GM12878 (cell line): ENCODE measurements at regions not wholly inside any gene's neighbourhood (a gene's known extent, or its start where the extent isn't known, plus 50 kb on each side); places are given as distances from the start of the nearest gene placed in this dataset.

Experiments
- ASH2L ChIP-seq: fragments of 300-600, 200-600 bp; sonication (generic); IDR thresholded peaks from 2 replicates; pipeline ENCODE4 v1.6.1; 2017; ENCODE audit warnings: low read depth, mild to moderate bottlenecking, borderline replicate concordance
- BACH1 ChIP-seq: fragments of 450-650 bp; IDR thresholded peaks from 2 replicates; pipeline ENCODE4 v1.6.1; 2017; ENCODE audit warnings: mild to moderate bottlenecking, borderline replicate concordance
- CREB1 ChIP-seq: IDR thresholded peaks from 2 replicates; pipeline ENCODE4 v1.6.1; 2012; ENCODE audit warnings: low read depth, mild to moderate bottlenecking, inconsistent platforms
- CREM ChIP-seq: IDR thresholded peaks from 2 replicates; pipeline ENCODE4 v1.6.1; 2014; ENCODE audit warnings: antibody characterized with exemption, low read depth
- EED ChIP-seq: sonication (generic); IDR thresholded peaks from 2 replicates; pipeline ENCODE4 v1.6.1; 2016; ENCODE audit warnings: antibody characterized with exemption, low read depth
- HCFC1 ChIP-seq: fragments of 150-350 bp; IDR thresholded peaks from 2 replicates; pipeline ENCODE4 v1.6.1; 2014; ENCODE audit warnings: low read length
- HDAC2 ChIP-seq: fragments of 200-600 bp; sonication (generic); IDR thresholded peaks from 2 replicates; pipeline ENCODE4 v1.6.1; 2017
- IKZF1 ChIP-seq: fragments of 450-650 bp; conservative IDR thresholded peaks from 2 replicates; pipeline ENCODE4 v1.6.1; 2017; ENCODE audit warnings: antibody characterized with exemption, mild to moderate bottlenecking
- JUND ChIP-seq: IDR thresholded peaks from 2 replicates; pipeline ENCODE4 v1.6.1; 2012; ENCODE audit warnings: low read depth, mild to moderate bottlenecking, low read length, improper control_type of control experiment, moderate library complexity
- MYB ChIP-seq: fragments of 150-350 bp; IDR thresholded peaks from 2 replicates; pipeline ENCODE4 v1.6.1; 2014; ENCODE audit warnings: mild to moderate bottlenecking, low read depth, low read length, borderline replicate concordance
- NFXL1 ChIP-seq: fragments of 450-650 bp; IDR thresholded peaks from 2 replicates; pipeline ENCODE4 v1.6.1; 2017; ENCODE audit warnings: antibody characterized with exemption, mild to moderate bottlenecking, borderline replicate concordance
- NR2C1 ChIP-seq: fragments of 450-650 bp; IDR thresholded peaks from 2 replicates; pipeline ENCODE4 v1.6.1; 2017; ENCODE audit warnings: antibody characterized with exemption, mild to moderate bottlenecking, moderate library complexity
- SMAD1 ChIP-seq: fragments of 450-650 bp; IDR thresholded peaks from 2 replicates; pipeline ENCODE4 v1.6.1; 2018; ENCODE audit warnings: mild to moderate bottlenecking, low read depth; ENCODE audit not compliant: partially characterized antibody
- TCF3 ChIP-seq: IDR thresholded peaks from 2 replicates; pipeline ENCODE4 v1.6.1; 2012; ENCODE audit warnings: low read depth, mild to moderate bottlenecking, low read length, borderline replicate concordance; ENCODE audit not compliant: insufficient read depth
- ZNF274 ChIP-seq: IDR thresholded peaks from one replicate; pipeline ENCODE4 v1.8.0; 2011; ENCODE audit not compliant: insufficient read length, insufficient read depth
- ZNF622 ChIP-seq: fragments of 450-650 bp; IDR thresholded peaks from 2 replicates; pipeline ENCODE4 v1.6.1; 2017; ENCODE audit warnings: mild to moderate bottlenecking, inconsistent platforms
- ZSCAN29 ChIP-seq: fragments of 450-650 bp; IDR thresholded peaks from 2 replicates; pipeline ENCODE4 v1.6.1; 2017; ENCODE audit warnings: mild to moderate bottlenecking, moderate library complexity
- TF ChIP-seq, protein P1 (sequence below): fragments of 450-650 bp; IDR thresholded peaks from 2 replicates; pipeline ENCODE4 v1.6.1; 2017; ENCODE audit warnings: low read depth, mild to moderate bottlenecking, moderate library complexity
- TF ChIP-seq, protein P2 (sequence below): fragments of 450-650 bp; IDR thresholded peaks from 2 replicates; pipeline ENCODE4 v1.6.1; 2018; ENCODE audit warnings: mild to moderate bottlenecking, low read depth, moderate library complexity; ENCODE audit not compliant: partially characterized antibody
- TF ChIP-seq, protein P3 (sequence below): fragments of 450-650 bp; IDR thresholded peaks from 2 replicates; pipeline ENCODE4 v1.6.1; 2017; ENCODE audit warnings: mild to moderate bottlenecking, moderate library complexity
- TF ChIP-seq, protein P4 (sequence below): IDR thresholded peaks from 2 replicates; pipeline ENCODE4 v1.6.1; 2011; ENCODE audit warnings: mild to moderate bottlenecking, low read depth, low read length, moderate library complexity; ENCODE audit not compliant: insufficient replicate concordance

DNA sequence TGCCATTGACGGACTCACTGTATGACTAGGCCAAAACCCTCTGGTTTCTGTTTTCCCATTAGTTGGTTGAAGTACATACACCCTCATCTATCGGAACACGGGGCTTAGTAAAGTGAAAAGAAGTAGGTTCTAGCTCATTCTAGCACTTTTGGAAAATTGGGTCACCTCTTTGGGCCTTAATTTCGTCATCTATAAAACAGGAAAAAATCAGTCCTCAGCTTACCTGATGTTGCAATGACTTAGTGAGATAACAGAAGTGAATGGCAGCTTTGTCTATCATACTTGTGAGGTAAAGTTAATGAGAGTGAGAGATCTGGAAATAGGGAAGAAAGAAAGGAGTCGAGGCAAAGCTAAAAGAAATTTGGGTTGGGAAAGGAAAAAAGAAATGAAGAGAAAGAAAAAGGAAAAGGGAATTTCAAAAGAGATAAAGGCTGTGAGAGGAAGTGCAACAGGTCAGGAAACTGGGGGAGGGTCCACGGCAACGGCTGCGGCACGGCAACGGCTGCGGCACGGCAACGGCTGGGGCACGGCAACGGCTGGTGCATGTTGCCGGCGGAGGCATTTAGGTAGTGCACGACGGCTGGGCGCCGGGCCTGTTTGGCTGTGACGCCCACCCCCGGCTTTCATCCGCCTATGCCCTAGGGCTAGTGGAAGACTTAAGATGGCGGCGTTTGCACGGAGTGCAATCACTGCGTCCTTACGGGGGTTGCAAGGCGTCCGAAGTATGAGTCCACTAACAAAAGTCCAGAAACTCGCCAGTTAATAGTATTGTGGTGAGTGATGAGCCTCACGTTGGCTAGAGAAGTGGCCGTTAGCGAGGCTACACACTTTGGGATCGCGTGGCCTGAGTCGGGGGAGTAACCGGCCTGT is 91.4 kb upstream of the XIST start (continued):
- TF ChIP-seq ZNF274 (no peak), CREB1 (peak; percentile 80; the same call in 1 of the 2 replicates), EED (peak; percentile 76), HCFC1 (peak; percentile 88), MYB (peak; percentile 82; the same call in 1 of the 2 replicates), ZSCAN29 (peak; percentile 84), ASH2L (peak; percentile 72; the same call in 1 of the 2 replicates), CREM (peak; percentile 85), ZNF622 (no peak), TCF3 (peak; percentile 97), HDAC2 (no peak), NR2C1 (peak; percentile 80), IKZF1 (peak; percentile 95), JUND (0 out of 2 replicates have a peak, but pooled peaks have one; percentile 35), BACH1 (peak; percentile 61), SMAD1 (no peak), NFXL1 (no peak)
- TF ChIP-seq, protein P1, sequence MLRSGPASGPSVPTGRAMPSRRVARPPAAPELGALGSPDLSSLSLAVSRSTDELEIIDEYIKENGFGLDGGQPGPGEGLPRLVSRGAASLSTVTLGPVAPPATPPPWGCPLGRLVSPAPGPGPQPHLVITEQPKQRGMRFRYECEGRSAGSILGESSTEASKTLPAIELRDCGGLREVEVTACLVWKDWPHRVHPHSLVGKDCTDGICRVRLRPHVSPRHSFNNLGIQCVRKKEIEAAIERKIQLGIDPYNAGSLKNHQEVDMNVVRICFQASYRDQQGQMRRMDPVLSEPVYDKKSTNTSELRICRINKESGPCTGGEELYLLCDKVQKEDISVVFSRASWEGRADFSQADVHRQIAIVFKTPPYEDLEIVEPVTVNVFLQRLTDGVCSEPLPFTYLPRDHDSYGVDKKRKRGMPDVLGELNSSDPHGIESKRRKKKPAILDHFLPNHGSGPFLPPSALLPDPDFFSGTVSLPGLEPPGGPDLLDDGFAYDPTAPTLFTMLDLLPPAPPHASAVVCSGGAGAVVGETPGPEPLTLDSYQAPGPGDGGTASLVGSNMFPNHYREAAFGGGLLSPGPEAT: peak; percentile 93
- TF ChIP-seq, protein P2, sequence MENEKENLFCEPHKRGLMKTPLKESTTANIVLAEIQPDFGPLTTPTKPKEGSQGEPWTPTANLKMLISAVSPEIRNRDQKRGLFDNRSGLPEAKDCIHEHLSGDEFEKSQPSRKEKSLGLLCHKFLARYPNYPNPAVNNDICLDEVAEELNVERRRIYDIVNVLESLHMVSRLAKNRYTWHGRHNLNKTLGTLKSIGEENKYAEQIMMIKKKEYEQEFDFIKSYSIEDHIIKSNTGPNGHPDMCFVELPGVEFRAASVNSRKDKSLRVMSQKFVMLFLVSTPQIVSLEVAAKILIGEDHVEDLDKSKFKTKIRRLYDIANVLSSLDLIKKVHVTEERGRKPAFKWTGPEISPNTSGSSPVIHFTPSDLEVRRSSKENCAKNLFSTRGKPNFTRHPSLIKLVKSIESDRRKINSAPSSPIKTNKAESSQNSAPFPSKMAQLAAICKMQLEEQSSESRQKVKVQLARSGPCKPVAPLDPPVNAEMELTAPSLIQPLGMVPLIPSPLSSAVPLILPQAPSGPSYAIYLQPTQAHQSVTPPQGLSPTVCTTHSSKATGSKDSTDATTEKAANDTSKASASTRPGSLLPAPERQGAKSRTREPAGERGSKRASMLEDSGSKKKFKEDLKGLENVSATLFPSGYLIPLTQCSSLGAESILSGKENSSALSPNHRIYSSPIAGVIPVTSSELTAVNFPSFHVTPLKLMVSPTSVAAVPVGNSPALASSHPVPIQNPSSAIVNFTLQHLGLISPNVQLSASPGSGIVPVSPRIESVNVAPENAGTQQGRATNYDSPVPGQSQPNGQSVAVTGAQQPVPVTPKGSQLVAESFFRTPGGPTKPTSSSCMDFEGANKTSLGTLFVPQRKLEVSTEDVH: no peak
- TF ChIP-seq, protein P3, sequence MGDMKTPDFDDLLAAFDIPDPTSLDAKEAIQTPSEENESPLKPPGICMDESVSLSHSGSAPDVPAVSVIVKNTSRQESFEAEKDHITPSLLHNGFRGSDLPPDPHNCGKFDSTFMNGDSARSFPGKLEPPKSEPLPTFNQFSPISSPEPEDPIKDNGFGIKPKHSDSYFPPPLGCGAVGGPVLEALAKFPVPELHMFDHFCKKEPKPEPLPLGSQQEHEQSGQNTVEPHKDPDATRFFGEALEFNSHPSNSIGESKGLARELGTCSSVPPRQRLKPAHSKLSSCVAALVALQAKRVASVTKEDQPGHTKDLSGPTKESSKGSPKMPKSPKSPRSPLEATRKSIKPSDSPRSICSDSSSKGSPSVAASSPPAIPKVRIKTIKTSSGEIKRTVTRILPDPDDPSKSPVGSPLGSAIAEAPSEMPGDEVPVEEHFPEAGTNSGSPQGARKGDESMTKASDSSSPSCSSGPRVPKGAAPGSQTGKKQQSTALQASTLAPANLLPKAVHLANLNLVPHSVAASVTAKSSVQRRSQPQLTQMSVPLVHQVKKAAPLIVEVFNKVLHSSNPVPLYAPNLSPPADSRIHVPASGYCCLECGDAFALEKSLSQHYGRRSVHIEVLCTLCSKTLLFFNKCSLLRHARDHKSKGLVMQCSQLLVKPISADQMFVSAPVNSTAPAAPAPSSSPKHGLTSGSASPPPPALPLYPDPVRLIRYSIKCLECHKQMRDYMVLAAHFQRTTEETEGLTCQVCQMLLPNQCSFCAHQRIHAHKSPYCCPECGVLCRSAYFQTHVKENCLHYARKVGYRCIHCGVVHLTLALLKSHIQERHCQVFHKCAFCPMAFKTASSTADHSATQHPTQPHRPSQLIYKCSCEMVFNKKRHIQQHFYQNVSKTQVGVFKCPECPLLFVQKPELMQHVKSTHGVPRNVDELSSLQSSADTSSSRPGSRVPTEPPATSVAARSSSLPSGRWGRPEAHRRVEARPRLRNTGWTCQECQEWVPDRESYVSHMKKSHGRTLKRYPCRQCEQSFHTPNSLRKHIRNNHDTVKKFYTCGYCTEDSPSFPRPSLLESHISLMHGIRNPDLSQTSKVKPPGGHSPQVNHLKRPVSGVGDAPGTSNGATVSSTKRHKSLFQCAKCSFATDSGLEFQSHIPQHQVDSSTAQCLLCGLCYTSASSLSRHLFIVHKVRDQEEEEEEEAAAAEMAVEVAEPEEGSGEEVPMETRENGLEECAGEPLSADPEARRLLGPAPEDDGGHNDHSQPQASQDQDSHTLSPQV: peak; percentile 61; the same call in 1 of the 2 replicates
- TF ChIP-seq, protein P4, sequence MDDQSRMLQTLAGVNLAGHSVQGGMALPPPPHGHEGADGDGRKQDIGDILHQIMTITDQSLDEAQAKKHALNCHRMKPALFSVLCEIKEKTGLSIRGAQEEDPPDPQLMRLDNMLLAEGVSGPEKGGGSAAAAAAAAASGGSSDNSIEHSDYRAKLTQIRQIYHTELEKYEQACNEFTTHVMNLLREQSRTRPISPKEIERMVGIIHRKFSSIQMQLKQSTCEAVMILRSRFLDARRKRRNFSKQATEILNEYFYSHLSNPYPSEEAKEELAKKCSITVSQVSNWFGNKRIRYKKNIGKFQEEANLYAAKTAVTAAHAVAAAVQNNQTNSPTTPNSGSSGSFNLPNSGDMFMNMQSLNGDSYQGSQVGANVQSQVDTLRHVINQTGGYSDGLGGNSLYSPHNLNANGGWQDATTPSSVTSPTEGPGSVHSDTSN: peak; percentile 47
